ENCODE measurements at regions not wholly inside any gene's neighbourhood (a gene's known extent, or its start where the extent isn't known, plus 50 kb on each side); places are given as distances from the start of the nearest gene placed in this dataset.

- TF ChIP-seq, protein P1, sequence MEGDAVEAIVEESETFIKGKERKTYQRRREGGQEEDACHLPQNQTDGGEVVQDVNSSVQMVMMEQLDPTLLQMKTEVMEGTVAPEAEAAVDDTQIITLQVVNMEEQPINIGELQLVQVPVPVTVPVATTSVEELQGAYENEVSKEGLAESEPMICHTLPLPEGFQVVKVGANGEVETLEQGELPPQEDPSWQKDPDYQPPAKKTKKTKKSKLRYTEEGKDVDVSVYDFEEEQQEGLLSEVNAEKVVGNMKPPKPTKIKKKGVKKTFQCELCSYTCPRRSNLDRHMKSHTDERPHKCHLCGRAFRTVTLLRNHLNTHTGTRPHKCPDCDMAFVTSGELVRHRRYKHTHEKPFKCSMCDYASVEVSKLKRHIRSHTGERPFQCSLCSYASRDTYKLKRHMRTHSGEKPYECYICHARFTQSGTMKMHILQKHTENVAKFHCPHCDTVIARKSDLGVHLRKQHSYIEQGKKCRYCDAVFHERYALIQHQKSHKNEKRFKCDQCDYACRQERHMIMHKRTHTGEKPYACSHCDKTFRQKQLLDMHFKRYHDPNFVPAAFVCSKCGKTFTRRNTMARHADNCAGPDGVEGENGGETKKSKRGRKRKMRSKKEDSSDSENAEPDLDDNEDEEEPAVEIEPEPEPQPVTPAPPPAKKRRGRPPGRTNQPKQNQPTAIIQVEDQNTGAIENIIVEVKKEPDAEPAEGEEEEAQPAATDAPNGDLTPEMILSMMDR (IDR thresholded peaks at IDR 0.05): no peak
- no peak for TF ChIP-seq POLR2A (IDR thresholded peaks at IDR 0.05)
These were observed 290.7 kb upstream of the SLC14A2 start for GRCh38 chr18:45324495-45325113.
